ENCODE measurements at regions not wholly inside any gene's neighbourhood (a gene's known extent, or its start where the extent isn't known, plus 50 kb on each side); places are given as distances from the start of the nearest gene placed in this dataset.

GRCh38 chr2:186433040-186433439 is 53.0 kb upstream of the ZC3H15 start:
- TF ChIP-seq CTCF (IDR thresholded peaks at IDR 0.05; ENCODE audit: extremely low read depth in 1 of 2, insufficient read depth in 1 of 2, low read depth in 1 of 2, low read length in 2 of 2) = no peak
- TF ChIP-seq POLR2A (IDR thresholded peaks at IDR 0.05; ENCODE audit: low read depth, low read length) = no peak
- TF ChIP-seq EZH2 (IDR thresholded peaks at IDR 0.05; ENCODE audit: borderline replicate concordance, low read depth, low read length, severe bottlenecking) = no peak
- TF ChIP-seq POLR2AphosphoS5 (IDR thresholded peaks at IDR 0.05; ENCODE audit: insufficient read depth, low read depth, low read length) = no peak
- no peak for TF ChIP-seq GATA2 (IDR thresholded peaks at IDR 0.05; ENCODE audit: insufficient read depth, insufficient read length, low read depth, low read length)
- no peak for TF ChIP-seq FOS (IDR thresholded peaks at IDR 0.05; ENCODE audit: borderline replicate concordance, insufficient read depth, low read length)
- no peak for TF ChIP-seq MYC (IDR thresholded peaks at IDR 0.05; ENCODE audit: low read depth, low read length)

Data from endothelial cell of umbilical vein (primary cell).